ENCODE measurements at regions not wholly inside any gene's neighbourhood (a gene's known extent, or its start where the extent isn't known, plus 50 kb on each side); places are given as distances from the start of the nearest gene placed in this dataset.

GRCh38 chr6:12232821-12233220, 57.3 kb upstream of the EDN1 start:
- no peak overlapping the region for H3K27ac ChIP-seq (ENCODE audit: low read length)
- peak overlapping the region; percentile 64; the same call in 1 of the 2 replicates for H3K4me2 ChIP-seq (ENCODE audit: low read length)
- no peak overlapping the region for H3K4me3 ChIP-seq (ENCODE audit: low read length)
- H3K79me2 ChIP-seq (ENCODE audit: low read length): no peaks in the 10 kb centered on the region
- H4K20me1 ChIP-seq (ENCODE audit: insufficient read depth, low read length): no peaks in the 10 kb centered on the region
- H2AFZ ChIP-seq (ENCODE audit: low read depth, low read length): no peak overlapping the region
- peaks cover 23% of the 10 kb centered on the region for H3K4me1 ChIP-seq (ENCODE audit: low read length)
- TF ChIP-seq CTCF (IDR thresholded peaks at IDR 0.05; ENCODE audit: low read depth, low read length) (no peak), EZH2phosphoT487 (IDR thresholded peaks at IDR 0.05; ENCODE audit: low read depth) (no peak)
- H3K9ac ChIP-seq (ENCODE audit: low read length): no peak overlapping the region
- H3K36me3 ChIP-seq (replicated peaks; ENCODE audit: low read depth, low read length): no peaks in the 10 kb centered on the region
- H3K27me3 ChIP-seq (ENCODE audit: low read depth, low read length): peaks cover 19% of the 10 kb centered on the region; the same call in 1 of the 2 replicates
- no peaks in the 10 kb centered on the region for H3K9me3 ChIP-seq (ENCODE audit: insufficient read depth, low read length)

GRCh38 chr6:12233693-12234571, 56.2 kb upstream of the EDN1 start:
- no peaks in the 10 kb centered on the region for H3K36me3 ChIP-seq (replicated peaks; ENCODE audit: low read depth, low read length)
- H4K20me1 ChIP-seq (ENCODE audit: insufficient read depth, low read length): no peaks in the 10 kb centered on the region
- H2AFZ ChIP-seq (ENCODE audit: low read depth, low read length): no peak overlapping the region
- H3K9ac ChIP-seq (ENCODE audit: low read length): no peak overlapping the region
- TF ChIP-seq EZH2phosphoT487 (IDR thresholded peaks at IDR 0.05; ENCODE audit: low read depth): no peak
- TF ChIP-seq CTCF (IDR thresholded peaks at IDR 0.05; ENCODE audit: low read depth, low read length): peak; percentile 77
- H3K4me1 ChIP-seq (ENCODE audit: low read length): peaks cover 23% of the 10 kb centered on the region
- H3K79me2 ChIP-seq (ENCODE audit: low read length): no peaks in the 10 kb centered on the region
- no peaks in the 10 kb centered on the region for H3K9me3 ChIP-seq (ENCODE audit: insufficient read depth, low read length)
- H3K4me2 ChIP-seq (ENCODE audit: low read length): peak overlapping the region; percentile 64
- H3K4me3 ChIP-seq (ENCODE audit: low read length): peak overlapping the region; percentile 41
- H3K27me3 ChIP-seq (ENCODE audit: low read depth, low read length): peaks cover 19% of the 10 kb centered on the region; the same call in 1 of the 2 replicates
- H3K27ac ChIP-seq (ENCODE audit: low read length): no peak overlapping the region

GRCh38 chr6:12235341-12235740, 54.8 kb upstream of the EDN1 start:
- H3K9me3 ChIP-seq (ENCODE audit: insufficient read depth, low read length): no peaks in the 10 kb centered on the region
- H3K4me1 ChIP-seq (ENCODE audit: low read length): peaks cover 23% of the 10 kb centered on the region
- H3K27ac ChIP-seq (ENCODE audit: low read length): no peak overlapping the region
- H3K4me3 ChIP-seq (ENCODE audit: low read length): no peak overlapping the region
- no peaks in the 10 kb centered on the region for H3K79me2 ChIP-seq (ENCODE audit: low read length)
- no peak overlapping the region for H2AFZ ChIP-seq (ENCODE audit: low read depth, low read length)
- no peaks in the 10 kb centered on the region for H4K20me1 ChIP-seq (ENCODE audit: insufficient read depth, low read length)
- no peak overlapping the region for H3K4me2 ChIP-seq (ENCODE audit: low read length)
- no peak for TF ChIP-seq CTCF (IDR thresholded peaks at IDR 0.05; ENCODE audit: low read depth, low read length)
- no peak for TF ChIP-seq EZH2phosphoT487 (IDR thresholded peaks at IDR 0.05; ENCODE audit: low read depth)
- H3K36me3 ChIP-seq (replicated peaks; ENCODE audit: low read depth, low read length): no peaks in the 10 kb centered on the region
- peaks cover 16% of the 10 kb centered on the region; the same call in 1 of the 2 replicates for H3K27me3 ChIP-seq (ENCODE audit: low read depth, low read length)
- H3K9ac ChIP-seq (ENCODE audit: low read length): no peak overlapping the region

GRCh38 chr6:12238219-12238618, 51.9 kb upstream of the EDN1 start:
- Histone ChIP-seq H3K27me3 (ENCODE audit: low read depth, low read length) (peaks cover under 1% of the 10 kb centered on the region; the same call in 1 of the 2 replicates), H3K9ac (ENCODE audit: low read length) (no peak overlapping the region), H3K4me2 (ENCODE audit: low read length) (no peak overlapping the region), H2AFZ (ENCODE audit: low read depth, low read length) (no peak overlapping the region), H3K36me3 (replicated peaks; ENCODE audit: low read depth, low read length) (no peaks in the 10 kb centered on the region), H3K4me3 (ENCODE audit: low read length) (no peak overlapping the region), H3K79me2 (ENCODE audit: low read length) (no peaks in the 10 kb centered on the region), H3K9me3 (ENCODE audit: insufficient read depth, low read length) (no peaks in the 10 kb centered on the region), H3K4me1 (ENCODE audit: low read length) (peaks cover 11% of the 10 kb centered on the region), H3K27ac (ENCODE audit: low read length) (no peak overlapping the region), H4K20me1 (ENCODE audit: insufficient read depth, low read length) (no peaks in the 10 kb centered on the region)
- no peak for TF ChIP-seq CTCF (IDR thresholded peaks at IDR 0.05; ENCODE audit: low read depth, low read length)
- TF ChIP-seq EZH2phosphoT487 (IDR thresholded peaks at IDR 0.05; ENCODE audit: low read depth): no peak

All from OCI-LY3 (cell line).